Lung (tissue), 11 donors: ENCODE measurements at regions not wholly inside any gene's neighbourhood (a gene's known extent, or its start where the extent isn't known, plus 50 kb on each side); places are given as distances from the start of the nearest gene placed in this dataset.

Source experiments
- ATAC-seq: fragments of 200-7000 bp; cut with Tn5 transposase; one replicate; pipeline ENCODE4 v1.9.1; 2020; ENCODE audit warnings: moderate number of reproducible peaks; ENCODE audit not compliant: insufficient read depth, low FRiP score
- DNase-seq, 3 donors: peaks; one replicate each; pipeline ENCODE4 v3.0.0-alpha.2; 2013 to 2017
- H3K27ac ChIP-seq, 2 donors: one replicate each; pipeline ENCODE4 v1.5.1; 2013; ENCODE audit warnings: mild to moderate bottlenecking in 2 of 2, moderate library complexity in 2 of 2, control low read depth in 1 of 2, inconsistent platforms in 1 of 2, low read depth in 1 of 2, low read length in 1 of 2
- H3K27me3 ChIP-seq, 3 donors: one replicate each; pipeline ENCODE4 v1.5.1; 2013; ENCODE audit warnings: low read length in 2 of 3; ENCODE audit not compliant: control insufficient read depth in 3 of 3, insufficient read depth in 3 of 3
- H3K36me3 ChIP-seq, 4 donors: one replicate each; pipeline ENCODE4 v1.5.1; 2013; ENCODE audit warnings: low read length in 4 of 4, mild to moderate bottlenecking in 1 of 4, moderate library complexity in 1 of 4; ENCODE audit not compliant: control insufficient read depth in 4 of 4, insufficient read depth in 4 of 4
- H3K4me1 ChIP-seq, 5 donors: one replicate each; pipeline ENCODE4 v1.5.1; 2013; ENCODE audit warnings: low read length in 5 of 5, mild to moderate bottlenecking in 2 of 5, moderate library complexity in 1 of 5; ENCODE audit not compliant: control insufficient read depth in 5 of 5, insufficient read depth in 5 of 5
- H3K4me3 ChIP-seq: one replicate; pipeline ENCODE4 v1.5.1; 2013; ENCODE audit warnings: mild to moderate bottlenecking, control low read depth, moderate library complexity
- H3K9ac ChIP-seq, 2 donors: one replicate each; pipeline ENCODE4 v1.5.1; 2013; ENCODE audit warnings: low read length in 2 of 2, control low read depth in 1 of 2; ENCODE audit not compliant: insufficient read depth in 1 of 2
- H3K9me3 ChIP-seq, 4 donors: one replicate each; pipeline ENCODE4 v1.5.1; 2013; ENCODE audit warnings: low read length in 3 of 4, mild to moderate bottlenecking in 1 of 4, moderate library complexity in 1 of 4; ENCODE audit not compliant: control insufficient read depth in 4 of 4, insufficient read depth in 3 of 4
- CTCF ChIP-seq: IDR thresholded peaks from 2 replicates; pipeline ENCODE4 v1.5.1; 2012; ENCODE audit warnings: mild to moderate bottlenecking; ENCODE audit errors: control extremely low read depth, extremely low read depth
- WGBS, 2 donors: extraction: QIAGEN DNeasy Blood & Tissue Kit; methylation state at CpG; one replicate each; pipeline ENCODE4 v1.1.7; 2013; 5-methylcytosine and 5-hydroxymethylcytosine counted together
- donor health status: control.
- donor health status: control.
- donor health status: Bipolar disorder and iron deficiency.
- donor health status: healthy.
- donor health status: DM: yes; HTN: yes; CAD: no.

- Histone ChIP-seq H3K9ac (no peak overlapping the region), H3K27ac (no peak overlapping the region), H3K4me1 (peaks cover 0 to 15% (median 3%) of the 10 kb centered on the region in 5 donors), H3K4me3 (no peak overlapping the region), H3K36me3 (no peaks in the 10 kb centered on the region), H3K9me3 (no peaks in the 10 kb centered on the region), H3K27me3 (no peaks in the 10 kb centered on the region)
- 89 to 91% methylated on average over 2 of the region's 2 CpGs for whole genome bisulfite sequencing, 2 donors
- no peak for TF ChIP-seq CTCF
- ATAC-seq (no peak), DNase-seq (no peak)
Observed at GRCh38 chr4:137638934-137639333, 106.6 kb upstream of the PCDH18 start.

- H3K9me3 ChIP-seq, result peaks cover 0 to 3% (median 0%) of the 10 kb centered on the region in 4 donors
- DNase-seq (peak in 1 of 3 donors; percentile 41), ATAC-seq (no peak)
- H3K36me3 ChIP-seq, result no peaks in the 10 kb centered on the region
- H3K9ac ChIP-seq, result no peak overlapping the region
- peaks cover 0 to 13% (median 3%) of the 10 kb centered on the region in 5 donors for H3K4me1 ChIP-seq
- TF ChIP-seq CTCF, result no peak
- 59 to 60% methylated on average over 1 of the region's 1 CpG for WGBS, 2 donors
- H3K4me3 ChIP-seq, result no peak overlapping the region
- no peak overlapping the region for H3K27ac ChIP-seq
- no peaks in the 10 kb centered on the region for H3K27me3 ChIP-seq
Observed at GRCh38 chr4:137635601-137636000, 103.3 kb upstream of the PCDH18 start.

GRCh38 chr4:137635108-137635507 lies 102.8 kb upstream of the PCDH18 start:
- DNase-seq (peak in 1 of 3 donors; percentile 59), ATAC-seq (no peak)
- 71 to 78% methylated on average over 3 of the region's 3 CpGs for whole genome bisulfite sequencing, 2 donors

More at GRCh38 chr4:137635108-137635507, 102.8 kb upstream of the PCDH18 start:
- Histone ChIP-seq H3K9me3 (peaks cover 0 to 3% (median 0%) of the 10 kb centered on the region in 4 donors), H3K9ac (no peak overlapping the region), H3K27ac (no peak overlapping the region), H3K4me1 (peaks cover 0 to 13% (median 3%) of the 10 kb centered on the region in 5 donors), H3K27me3 (no peaks in the 10 kb centered on the region), H3K4me3 (no peak overlapping the region), H3K36me3 (no peaks in the 10 kb centered on the region)
- no peak for TF ChIP-seq CTCF
